Glutamatergic neuron (in vitro differentiated cells): ENCODE measurements at regions not wholly inside any gene's neighbourhood (a gene's known extent, or its start where the extent isn't known, plus 50 kb on each side); places are given as distances from the start of the nearest gene placed in this dataset.

Experiments used
- DNase-seq: peaks from one replicate; pipeline ENCODE4 v3.0.0; 2022
- H3K27ac Mint-ChIP-seq: one replicate; pipeline ENCODE4 v1.8.0; 2020; ENCODE audit warnings: mild to moderate bottlenecking, mixed read lengths, inconsistent platforms; ENCODE audit not compliant: unreplicated experiment
- H3K27me3 Mint-ChIP-seq: one replicate; pipeline ENCODE4 v1.8.0; 2020; ENCODE audit warnings: mild to moderate bottlenecking, moderate library complexity, mixed read lengths, inconsistent platforms; ENCODE audit not compliant: unreplicated experiment
- H3K36me3 Mint-ChIP-seq: one replicate; pipeline ENCODE4 v1.8.0; 2020; ENCODE audit warnings: mild to moderate bottlenecking, mixed read lengths, inconsistent platforms; ENCODE audit not compliant: unreplicated experiment
- H3K4me1 Mint-ChIP-seq: one replicate; pipeline ENCODE4 v1.8.0; 2020; ENCODE audit warnings: mild to moderate bottlenecking, low read depth, mixed read lengths, inconsistent platforms; ENCODE audit not compliant: unreplicated experiment
- H3K4me3 Mint-ChIP-seq: one replicate; pipeline ENCODE4 v1.8.0; 2020; ENCODE audit warnings: mild to moderate bottlenecking, mixed read lengths, inconsistent platforms; ENCODE audit not compliant: unreplicated experiment
- H3K9me3 Mint-ChIP-seq: one replicate; pipeline ENCODE4 v1.8.0; 2020; ENCODE audit warnings: mild to moderate bottlenecking, moderate library complexity, mixed read lengths, inconsistent platforms; ENCODE audit not compliant: unreplicated experiment
- CTCF ChIP-seq: fragments of 200-600 bp; sonication (generic); IDR thresholded peaks from one replicate; pipeline ENCODE4 v1.5.0; 2021; ENCODE audit not compliant: partially characterized antibody, unreplicated experiment

- Mint-ChIP-seq H3K4me3 (peak overlapping the region; percentile 10), H3K4me1 (peaks cover 64% of the 10 kb centered on the region), H3K27ac (peak overlapping the region; percentile 78), H3K36me3 (peaks cover 8% of the 10 kb centered on the region), H3K27me3 (peaks cover 15% of the 10 kb centered on the region), H3K9me3 (peaks cover 20% of the 10 kb centered on the region)
- no peak for TF ChIP-seq CTCF
- DNase-seq, result no peak
These were observed 330.3 kb downstream of the SEC14L1 start for GRCh38 chr17:77470800-77471733.

DNA sequence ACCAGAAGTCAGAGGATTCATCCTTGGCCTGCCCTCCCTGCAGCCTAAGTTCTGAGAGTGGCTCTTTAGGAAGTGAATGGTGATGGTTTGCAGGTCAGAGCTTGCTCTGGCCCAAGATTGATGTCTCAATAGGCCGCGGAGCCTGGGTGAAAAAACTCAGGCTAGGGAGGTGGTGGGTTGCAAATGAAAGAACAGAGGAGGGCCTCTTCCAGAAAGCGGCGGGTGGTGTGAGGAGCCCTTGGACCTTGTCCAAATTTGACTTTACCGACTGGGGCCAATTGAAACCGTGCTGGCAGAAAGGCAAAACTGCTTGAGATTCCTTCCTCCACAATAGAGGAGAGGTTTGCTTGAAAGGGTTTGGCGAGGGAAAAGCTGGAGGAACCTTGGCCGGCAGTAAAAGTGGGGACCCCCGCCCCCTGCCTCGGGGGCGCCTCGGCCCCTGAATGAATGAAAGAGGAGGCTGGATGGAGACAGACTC, 331.3 kb downstream of the SEC14L1 start:
- H3K27ac Mint-ChIP-seq, result peak overlapping the region; percentile 67
- TF ChIP-seq CTCF, result no peak
- peak overlapping the region; percentile 50 for H3K4me3 Mint-ChIP-seq
- DNase-seq, result no peak
- peaks cover 17% of the 10 kb centered on the region for H3K27me3 Mint-ChIP-seq
- peaks cover 22% of the 10 kb centered on the region for H3K9me3 Mint-ChIP-seq
- peaks cover 59% of the 10 kb centered on the region for H3K4me1 Mint-ChIP-seq
- peaks cover 8% of the 10 kb centered on the region for H3K36me3 Mint-ChIP-seq

DNA sequence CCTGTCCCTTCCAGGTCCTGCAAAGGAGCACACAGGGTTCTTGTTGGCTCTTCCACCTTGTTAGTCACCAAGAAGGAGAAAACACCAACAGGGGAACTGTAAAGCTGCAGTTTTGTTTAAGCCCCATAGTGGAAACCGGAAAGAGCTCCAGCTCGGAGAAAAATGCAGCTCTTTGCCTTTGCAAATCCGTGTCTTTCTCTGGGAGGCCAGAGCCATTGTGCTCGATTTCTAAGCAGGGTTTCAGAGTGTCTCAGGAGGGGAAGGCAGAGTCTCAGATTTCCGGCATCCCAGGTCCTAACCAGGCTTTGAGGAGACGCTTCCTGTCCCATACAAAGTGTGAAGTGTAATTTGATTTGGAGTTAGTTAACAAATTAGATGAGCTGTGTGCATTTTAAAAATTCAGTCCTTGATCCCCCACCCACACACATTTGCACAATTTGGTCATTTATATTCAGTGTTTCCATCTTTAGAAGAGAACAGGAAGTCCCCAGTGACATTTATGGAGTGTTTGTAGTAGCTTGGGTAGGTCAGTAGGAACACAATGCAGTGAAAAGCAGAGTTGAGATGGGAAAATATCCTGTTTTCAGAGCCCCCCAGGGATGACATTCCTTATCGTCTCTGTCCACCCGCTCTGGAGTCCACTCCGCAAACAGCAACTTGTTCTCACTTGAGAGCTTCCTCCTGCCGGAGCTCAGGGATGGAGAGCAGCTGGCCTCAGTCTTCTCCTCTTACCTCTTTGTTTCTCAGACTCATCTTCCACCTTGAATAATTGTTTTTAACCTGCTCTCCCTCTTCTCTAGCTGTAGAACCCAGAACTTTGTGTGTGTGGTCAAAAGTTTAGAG, 331.9 kb downstream of the SEC14L1 start:
- Mint-ChIP-seq H3K27me3 (peaks cover 21% of the 10 kb centered on the region), H3K4me3 (peak overlapping the region; percentile 50), H3K4me1 (peaks cover 64% of the 10 kb centered on the region), H3K27ac (peak overlapping the region; percentile 67), H3K36me3 (peaks cover 8% of the 10 kb centered on the region), H3K9me3 (peaks cover 27% of the 10 kb centered on the region)
- no peak for DNase-seq
- no peak for TF ChIP-seq CTCF

DNA sequence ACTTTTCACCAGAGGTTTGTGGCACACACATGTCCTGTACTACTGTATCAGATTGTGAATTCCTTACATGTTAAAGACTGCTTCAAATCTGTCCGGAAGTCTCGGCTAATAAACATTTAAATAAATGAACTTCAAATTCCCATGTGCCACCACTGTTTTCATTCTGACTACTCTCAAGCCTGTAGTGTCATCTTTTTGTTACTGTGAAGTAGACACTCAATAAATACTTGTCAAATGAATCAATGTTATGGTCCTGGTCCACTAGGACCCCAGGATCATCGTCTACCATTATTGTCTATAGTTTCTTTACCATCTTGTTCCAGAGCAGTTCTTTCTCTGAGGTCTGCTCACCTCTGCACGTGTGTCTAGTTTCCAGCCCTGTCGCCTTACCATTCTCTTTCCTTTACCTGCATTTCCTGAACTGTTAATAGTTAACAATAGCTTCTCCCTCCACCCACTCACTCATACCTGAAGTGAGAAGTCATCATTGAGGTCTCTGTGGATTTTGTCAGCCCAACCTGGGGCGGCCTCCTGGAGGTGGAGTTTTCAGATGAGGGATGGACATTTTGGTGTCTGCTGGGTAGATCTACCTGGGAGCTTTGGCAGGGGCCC, 333.0 kb downstream of the SEC14L1 start:
- H3K27ac Mint-ChIP-seq, result no peak overlapping the region
- no peak for TF ChIP-seq CTCF
- DNase-seq, result no peak
- peaks cover 24% of the 10 kb centered on the region for H3K27me3 Mint-ChIP-seq
- H3K9me3 Mint-ChIP-seq, result peaks cover 26% of the 10 kb centered on the region
- peaks cover 64% of the 10 kb centered on the region for H3K4me1 Mint-ChIP-seq
- H3K36me3 Mint-ChIP-seq, result peaks cover 8% of the 10 kb centered on the region
- peak overlapping the region; percentile 31 for H3K4me3 Mint-ChIP-seq
